T-helper 9 cell (primary cell): ENCODE measurements at regions not wholly inside any gene's neighbourhood (a gene's known extent, or its start where the extent isn't known, plus 50 kb on each side); places are given as distances from the start of the nearest gene placed in this dataset.
"Not testable (repeated sequence)": the region's sequence is repeated elsewhere in the genome, so short reads cannot be mapped to it uniquely, and the experiment has no call there.

ENCODE experiments used
- DNase-seq: peaks from one replicate; pipeline ENCODE4 v3.0.0-alpha.2; 2020

- no peak for DNase-seq
Measured at GRCh38 chr5:42894057-42894456, 82.4 kb upstream of the SELENOP start.

- DNase-seq: peak; percentile 42
Measured at GRCh38 chr5:42889311-42889933, 77.7 kb upstream of the SELENOP start.

- no peak for DNase-seq
Measured at GRCh38 chr5:42888771-42889170, 77.1 kb upstream of the SELENOP start.

GRCh38 chr5:42887575-42887974 lies 75.9 kb upstream of the SELENOP start:
- DNase-seq: no peak

GRCh38 chr5:42887097-42887496 lies 75.4 kb upstream of the SELENOP start:
- no peak for DNase-seq

- no peak for DNase-seq
Measured at GRCh38 chr5:42886635-42887034, 74.9 kb upstream of the SELENOP start.

- DNase-seq: no peak
Measured at GRCh38 chr5:42884326-42884725, 72.6 kb upstream of the SELENOP start.

GRCh38 chr5:42881416-42882117 lies 69.9 kb upstream of the SELENOP start:
- DNase-seq: no peak

GRCh38 chr5:42880496-42881150 lies 68.9 kb upstream of the SELENOP start:
- no peak for DNase-seq

- no peak for DNase-seq
Measured at GRCh38 chr5:42879291-42879690, 67.6 kb upstream of the SELENOP start.

- DNase-seq: no peak
Measured at GRCh38 chr5:42878550-42878949, 66.9 kb upstream of the SELENOP start.

- no peak for DNase-seq
Measured at GRCh38 chr5:42878041-42878440, 66.3 kb upstream of the SELENOP start.

GRCh38 chr5:42877431-42877830 lies 65.7 kb upstream of the SELENOP start:
- DNase-seq: no peak

- DNase-seq: no peak
Measured at GRCh38 chr5:42876375-42876844, 64.7 kb upstream of the SELENOP start.

- no peak for DNase-seq
Measured at GRCh38 chr5:42875785-42876374, 64.2 kb upstream of the SELENOP start.

- no peak for DNase-seq
Measured at GRCh38 chr5:42875211-42875610, 63.5 kb upstream of the SELENOP start.

- no peak for DNase-seq
Measured at GRCh38 chr5:42874621-42875198, 63.0 kb upstream of the SELENOP start.

GRCh38 chr5:42872865-42873264 lies 61.2 kb upstream of the SELENOP start:
- no peak for DNase-seq

GRCh38 chr5:42870882-42871418 lies 59.3 kb upstream of the SELENOP start:
- no peak for DNase-seq

- not testable (repeated sequence) for DNase-seq
Measured at GRCh38 chr5:42868417-42868816, 56.7 kb upstream of the SELENOP start.

GRCh38 chr5:42864749-42865148 lies 53.1 kb upstream of the SELENOP start:
- not testable (repeated sequence) for DNase-seq
